ENCODE measurements at regions not wholly inside any gene's neighbourhood (a gene's known extent, or its start where the extent isn't known, plus 50 kb on each side); places are given as distances from the start of the nearest gene placed in this dataset.
"Not testable (repeated sequence)": the region's sequence is repeated elsewhere in the genome, so short reads cannot be mapped to it uniquely, and the experiment has no call there.

DNA sequence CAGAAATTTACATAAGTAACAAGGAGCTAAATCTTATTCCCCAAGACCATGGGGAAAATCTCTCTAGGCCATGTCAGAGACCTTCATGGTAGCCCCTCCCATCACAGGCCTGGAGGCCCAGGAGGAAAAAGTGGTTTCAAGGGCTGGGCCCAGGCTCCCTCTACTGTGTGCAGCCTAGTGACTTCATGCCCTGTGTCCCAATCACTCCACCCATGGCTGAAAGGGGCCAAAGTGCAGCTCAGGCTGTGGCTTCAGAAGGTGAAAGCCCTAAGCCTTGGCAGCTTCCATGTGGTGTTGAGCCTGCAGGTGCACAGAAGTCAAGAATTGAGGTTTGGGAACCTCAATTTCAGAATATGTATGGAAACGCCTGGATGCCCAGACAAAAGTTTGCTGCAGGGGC lies 1612.7 kb upstream of the SLC39A10 start:
- DNase-seq: no peak

DNA sequence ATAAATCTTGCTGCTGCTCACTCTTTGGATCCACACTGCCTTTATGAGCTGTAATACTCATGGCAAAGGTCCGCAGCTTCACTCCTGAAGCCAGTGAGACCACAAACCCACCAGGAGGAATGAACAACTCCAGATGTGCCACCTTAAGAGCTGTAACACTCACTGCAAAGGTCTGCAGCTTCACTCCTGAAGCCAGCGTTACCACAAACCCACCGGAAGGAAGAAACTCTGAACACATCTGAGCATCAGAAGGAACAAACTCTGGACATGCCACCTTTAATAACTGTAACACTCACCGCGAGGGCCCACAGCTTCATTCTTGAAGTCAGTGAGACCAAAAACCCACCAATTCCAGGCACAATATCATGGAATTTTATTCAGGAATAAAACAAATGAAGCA lies 1635.9 kb upstream of the SLC39A10 start:
- not testable (repeated sequence) for DNase-seq

DNA sequence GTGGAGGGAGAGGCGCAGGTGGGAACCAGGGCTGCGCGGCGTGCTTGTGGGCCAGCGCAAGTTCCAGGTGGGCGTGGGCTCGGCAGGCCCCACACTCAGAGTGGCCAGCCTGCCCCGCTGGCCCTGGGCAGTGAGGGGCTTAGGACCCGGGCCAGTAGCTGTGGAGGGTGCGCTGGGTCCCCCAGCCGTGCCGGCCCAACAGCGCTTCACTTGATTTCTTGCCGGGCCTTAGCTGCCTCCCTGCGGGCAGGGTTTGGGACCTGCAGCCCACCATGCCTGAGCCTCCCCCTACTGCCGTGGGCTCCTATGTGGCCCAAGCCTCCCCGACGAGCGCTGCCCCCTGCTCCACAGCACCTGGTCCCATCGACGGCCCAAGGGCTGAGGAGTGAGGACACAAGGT lies 1636.9 kb upstream of the SLC39A10 start:
- no peak for DNase-seq

DNA sequence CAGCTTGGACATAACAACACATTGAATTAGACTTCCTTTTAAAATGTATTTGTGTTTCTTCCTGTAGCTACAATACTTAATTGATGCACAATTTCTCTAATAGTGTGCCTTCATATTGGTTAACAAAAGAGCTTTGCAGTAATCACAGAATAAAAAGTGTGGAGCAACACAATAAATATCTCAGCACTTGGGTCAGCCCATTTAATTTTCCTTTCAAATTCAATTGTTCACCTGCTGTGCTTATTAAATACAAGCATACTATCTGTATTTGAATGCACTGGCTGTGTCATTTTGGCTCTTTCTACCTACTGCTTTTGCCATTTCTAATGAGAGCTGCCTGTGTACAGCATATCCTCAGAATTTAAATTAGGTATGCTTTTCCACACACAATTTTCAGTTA lies 1641.3 kb upstream of the SLC39A10 start:
- DNase-seq: peak; percentile 86

DNA sequence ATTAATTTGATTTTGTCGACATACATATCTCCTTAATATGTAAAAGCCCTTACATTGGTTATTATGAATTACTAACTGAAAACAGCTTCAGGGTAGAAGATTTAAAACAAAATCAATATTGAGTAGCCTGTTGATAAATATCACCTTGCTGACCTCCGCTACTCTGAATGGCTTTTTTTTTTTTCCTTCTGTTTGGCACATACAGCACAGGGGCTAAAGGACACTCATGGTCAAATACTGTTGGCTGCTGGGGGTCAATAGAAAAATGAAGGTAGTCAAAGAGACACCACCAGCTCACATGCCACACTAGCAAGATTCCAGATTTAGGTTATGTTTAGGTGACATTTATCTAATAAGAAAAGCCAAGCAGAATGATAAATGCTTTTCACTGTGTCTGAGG lies 1642.4 kb upstream of the SLC39A10 start:
- peak; percentile 26 for DNase-seq

DNA sequence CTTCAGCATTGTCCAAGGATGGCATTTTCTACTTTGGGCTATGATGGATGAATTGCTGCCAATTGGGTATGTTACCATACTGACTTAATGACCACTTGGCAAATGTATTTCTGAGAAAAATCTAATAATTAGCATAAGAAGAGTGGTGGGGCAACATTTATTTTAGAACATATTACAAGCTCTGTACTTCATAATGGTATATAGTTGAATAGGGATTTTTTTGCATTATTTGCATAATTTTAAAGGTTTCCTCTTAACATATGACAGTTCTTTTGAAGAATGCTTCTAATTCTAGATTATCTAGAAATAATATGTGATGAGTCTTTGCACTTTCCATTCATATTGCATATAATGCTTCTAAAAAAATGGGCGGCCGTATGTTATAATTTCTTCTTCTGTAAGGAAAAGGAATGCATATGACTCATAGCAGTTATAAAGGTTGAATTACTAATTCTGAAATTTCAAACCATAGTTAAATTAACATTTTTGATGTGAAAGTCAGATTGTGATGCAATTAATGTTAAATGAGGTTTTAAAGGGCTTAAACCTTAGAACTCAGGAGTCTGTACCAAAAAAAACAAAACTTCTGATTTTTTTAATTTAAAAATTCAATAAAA lies 1652.3 kb upstream of the SLC39A10 start:
- DNase-seq: no peak

DNA sequence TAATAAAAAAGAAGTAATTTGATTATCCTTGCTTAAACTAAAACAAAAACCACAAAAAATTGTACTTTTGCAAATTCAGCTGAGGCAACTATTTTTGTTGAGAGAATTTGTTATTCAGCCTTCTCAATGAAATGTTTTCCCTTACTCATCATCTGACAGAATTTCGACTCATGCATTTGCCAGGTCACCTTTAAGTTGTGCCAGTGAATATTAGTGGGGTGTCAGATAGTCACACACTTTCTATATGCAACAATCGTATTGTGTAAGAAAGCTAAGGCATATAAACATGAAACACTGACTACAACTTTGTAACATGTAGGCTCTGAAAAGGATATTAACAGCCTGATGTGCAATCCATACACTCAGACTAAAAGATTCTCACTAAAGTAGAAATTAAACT lies 1653.1 kb upstream of the SLC39A10 start:
- no peak for DNase-seq

DNA sequence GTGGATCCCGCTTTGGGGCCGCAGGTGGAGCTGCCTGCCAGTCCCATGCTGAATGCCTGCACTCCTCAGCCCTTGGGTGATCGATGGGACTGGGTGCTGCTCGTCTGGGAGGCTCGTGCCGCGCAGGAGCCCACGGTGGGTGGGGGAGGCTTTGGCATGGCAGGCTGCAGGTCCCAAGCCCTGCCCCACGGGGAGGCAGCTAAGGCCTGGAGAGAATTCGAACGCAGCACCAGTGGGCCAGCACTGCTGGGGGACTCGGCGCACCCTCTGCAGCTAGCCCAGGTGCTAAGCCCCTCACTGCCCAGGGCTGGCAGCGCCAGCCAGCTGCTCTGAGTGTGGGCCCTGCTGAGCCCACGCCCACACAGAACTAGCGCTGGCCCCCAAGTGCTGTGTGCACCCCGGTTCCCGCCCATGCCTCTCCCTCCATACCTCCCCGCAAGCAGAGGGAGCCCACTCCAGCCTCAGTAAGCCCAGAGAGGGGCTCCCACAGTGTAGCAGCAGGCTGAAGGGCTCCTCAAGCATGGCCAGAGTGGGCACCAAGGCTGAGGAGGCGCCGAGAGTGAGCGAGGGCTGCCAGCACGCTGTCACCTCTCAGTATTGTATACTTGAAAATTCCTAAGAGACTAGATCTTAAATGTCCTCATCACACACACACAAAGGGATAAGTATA lies 1654.2 kb upstream of the SLC39A10 start:
- DNase-seq: no peak

DNA sequence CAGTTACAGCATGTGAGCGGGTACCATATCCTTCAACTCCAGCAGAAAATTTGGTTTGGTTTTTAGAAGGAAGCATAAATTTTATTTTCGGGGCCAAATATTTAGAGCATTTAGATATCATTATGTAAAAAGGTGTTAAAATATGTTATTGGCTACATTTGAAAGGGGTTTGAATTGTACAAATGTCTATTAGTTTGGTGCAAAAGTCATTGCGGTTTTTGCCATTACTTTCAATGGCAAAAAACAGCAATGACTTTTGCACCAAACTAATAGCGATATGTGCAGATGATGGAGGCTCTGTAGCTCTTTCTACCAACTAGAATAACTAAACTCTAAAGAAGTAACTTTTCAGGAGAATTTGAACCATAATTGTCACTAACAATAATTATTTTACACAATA lies 1666.2 kb upstream of the SLC39A10 start:
- DNase-seq: no peak

DNA sequence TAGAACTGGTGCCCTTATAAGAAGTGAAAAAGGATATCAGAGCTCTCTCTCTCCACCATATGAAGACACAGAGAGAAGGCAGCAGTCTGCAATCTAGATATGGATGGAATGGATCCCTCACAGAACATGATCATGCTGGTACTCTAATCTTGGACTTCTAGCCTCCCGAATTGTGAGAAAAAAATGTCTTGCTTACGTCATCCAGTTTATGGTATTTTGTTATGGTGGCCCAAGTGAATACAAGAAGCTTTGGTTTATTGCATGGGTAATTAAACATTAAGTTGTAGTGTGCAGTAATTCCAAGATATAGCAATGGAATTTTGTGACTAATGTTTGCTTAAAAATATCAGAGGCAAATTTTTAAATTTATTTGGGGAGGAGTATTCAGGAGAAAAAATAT lies 1667.4 kb upstream of the SLC39A10 start:
- no peak for DNase-seq

DNA sequence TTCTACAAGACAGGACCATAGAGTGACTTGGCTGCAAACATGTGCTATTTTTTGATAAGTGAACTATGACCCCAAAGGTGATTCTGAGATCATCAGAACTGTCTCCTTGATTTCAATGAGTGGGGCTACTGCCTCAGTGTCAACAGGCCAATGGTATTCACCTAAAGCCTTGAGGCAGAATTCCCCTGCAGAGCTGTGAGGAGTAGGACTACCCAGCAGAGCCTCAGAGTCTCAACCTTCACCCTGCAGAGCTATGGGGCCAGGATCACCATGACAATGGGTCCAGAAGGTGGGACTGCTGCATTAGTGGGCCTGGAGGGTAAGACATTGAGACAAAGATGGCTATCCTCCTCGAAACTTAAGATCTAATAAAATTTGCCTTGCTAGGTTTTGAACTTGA lies 1668.2 kb upstream of the SLC39A10 start:
- no peak for DNase-seq

DNA sequence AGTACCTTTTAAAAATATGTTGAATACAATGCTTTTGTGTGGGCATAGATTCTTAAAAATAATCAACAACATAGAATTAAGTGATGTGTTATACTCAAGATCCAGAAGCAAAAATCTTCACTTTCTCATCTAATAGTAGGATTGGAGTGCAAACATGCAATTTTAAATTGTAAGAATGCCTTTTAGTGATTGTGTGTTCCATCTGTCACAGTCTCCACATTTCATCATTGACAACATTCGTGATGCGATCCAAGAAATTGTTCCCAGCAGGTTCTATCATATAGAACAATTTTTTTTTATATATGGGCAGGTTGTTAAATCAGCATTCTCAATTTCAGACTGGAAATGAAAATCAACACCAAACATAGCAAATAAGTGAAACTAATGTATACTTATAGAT lies 1671.8 kb upstream of the SLC39A10 start:
- no peak for DNase-seq

DNA sequence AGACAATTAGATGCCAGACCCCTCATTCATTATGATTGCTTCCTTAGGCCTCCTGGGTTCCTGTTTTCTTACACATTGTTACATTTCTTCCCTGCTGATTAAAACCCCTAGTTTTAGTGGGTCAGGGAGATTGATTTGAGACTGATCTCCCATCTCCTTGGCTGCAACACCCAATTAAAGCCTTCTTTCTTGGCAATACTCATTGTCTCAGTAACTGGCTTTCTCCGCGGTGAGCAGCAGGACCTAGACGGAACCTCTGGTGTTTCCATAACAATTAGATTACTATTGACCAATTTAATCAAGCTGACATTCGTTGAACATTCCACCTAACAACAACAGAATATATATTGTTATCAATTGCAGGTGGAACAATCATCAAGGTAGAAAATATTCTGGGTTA lies 1676.4 kb upstream of the SLC39A10 start:
- DNase-seq: no peak

DNA sequence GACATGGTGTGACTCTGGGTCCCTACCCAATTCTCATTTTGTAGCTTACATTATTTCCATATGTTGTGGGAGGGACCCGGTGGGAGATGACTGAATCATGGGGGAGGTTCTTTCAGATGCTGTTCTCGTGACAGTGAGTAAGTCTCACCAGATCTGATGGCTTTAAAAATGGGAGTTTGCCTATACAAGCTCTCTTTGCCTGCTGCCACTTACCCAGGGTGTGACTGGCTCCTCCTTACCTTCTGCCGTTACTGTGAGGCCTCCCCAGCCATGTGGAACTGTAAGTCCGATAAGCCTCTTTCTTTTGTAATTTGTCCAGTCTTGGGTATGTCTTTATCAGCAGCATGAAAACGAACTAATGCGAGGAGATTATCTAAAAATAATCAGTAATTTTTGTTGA lies 1683.2 kb upstream of the SLC39A10 start:
- no peak for DNase-seq

DNA sequence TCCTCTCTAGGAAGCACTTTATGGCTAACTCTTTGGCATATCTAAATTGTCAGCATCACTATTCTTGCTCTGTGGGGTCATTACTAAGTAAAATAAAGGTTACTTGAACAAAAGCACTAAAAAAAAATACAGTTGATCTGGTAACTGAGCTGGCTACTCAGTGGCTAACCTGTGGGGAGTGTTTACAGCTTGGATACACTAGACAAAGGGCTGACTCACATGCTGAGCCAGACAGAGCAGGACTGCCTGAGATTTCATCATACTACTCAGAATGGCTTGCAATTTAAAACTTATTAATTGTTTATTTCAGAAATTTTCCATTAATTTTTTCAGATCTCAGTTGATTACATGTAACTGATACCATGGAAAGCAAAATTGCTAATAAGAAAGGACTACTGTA lies 1690.4 kb upstream of the SLC39A10 start:
- DNase-seq: peak; percentile 41

DNA sequence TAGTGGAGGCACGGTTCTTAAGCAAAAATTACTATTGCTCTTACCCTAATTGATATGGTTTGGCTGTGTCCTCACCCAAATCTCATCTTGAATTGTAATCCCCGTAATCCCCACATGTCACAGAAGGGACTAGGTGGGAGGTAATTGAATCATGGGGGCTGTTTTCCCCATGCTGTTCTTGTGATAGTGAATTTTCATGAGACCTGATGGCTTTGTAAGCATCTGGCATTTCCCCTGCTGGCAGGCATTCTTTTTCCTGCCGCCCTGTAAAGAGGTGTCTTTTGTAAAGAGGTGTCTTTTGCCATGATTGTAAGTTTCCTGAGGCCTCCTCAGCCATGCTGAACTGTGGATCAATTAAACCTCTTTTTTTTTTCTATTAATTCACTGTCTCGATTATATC lies 1691.8 kb upstream of the SLC39A10 start:
- DNase-seq: no peak

DNA sequence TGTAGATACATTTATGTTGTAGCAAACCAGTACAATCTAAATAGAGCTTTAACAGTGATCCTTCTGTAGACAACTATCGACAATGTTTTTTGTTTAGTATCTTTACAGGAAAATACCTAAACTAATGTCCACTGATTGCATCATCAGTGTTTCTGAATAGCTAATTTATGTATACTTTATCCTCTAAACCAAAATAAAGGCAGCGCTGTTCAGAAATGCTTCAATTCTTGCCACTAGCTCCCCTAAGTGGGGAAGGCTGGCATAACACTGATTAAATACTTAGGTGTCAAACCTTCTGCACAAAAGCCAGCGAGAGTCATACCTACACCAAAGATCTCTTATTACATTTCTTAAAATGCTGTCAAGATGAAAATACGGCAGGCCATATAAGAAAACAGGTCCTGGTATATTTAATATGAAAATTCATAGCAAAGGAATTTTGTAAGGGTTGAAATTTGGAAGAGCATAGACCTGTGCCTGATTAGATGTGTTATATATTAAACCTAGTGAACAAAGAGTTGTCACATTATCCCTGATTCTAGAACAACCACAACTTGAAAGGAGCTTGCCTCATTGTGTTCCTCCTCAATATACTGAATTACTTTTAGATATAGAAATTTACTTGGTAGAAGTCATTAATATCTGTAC lies 1693.4 kb upstream of the SLC39A10 start:
- DNase-seq: no peak

DNA sequence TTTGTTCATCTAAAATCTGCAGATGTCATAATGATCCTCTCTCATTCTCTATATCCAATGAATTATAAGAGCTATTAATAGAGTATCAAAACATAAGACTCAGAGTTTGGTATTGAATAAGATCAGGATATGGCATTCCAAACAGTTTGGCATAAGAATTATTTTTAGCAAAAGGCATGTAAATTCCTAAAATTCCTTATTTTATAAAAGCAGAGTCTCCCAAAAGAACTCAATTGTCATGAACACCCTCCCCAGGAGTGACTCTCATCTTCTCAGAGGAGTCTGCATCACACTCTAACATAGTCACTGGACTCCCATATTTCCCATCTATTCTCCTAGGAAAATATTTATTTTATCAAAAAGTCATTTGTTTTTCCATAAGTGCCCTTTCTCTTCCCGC lies 1710.2 kb upstream of the SLC39A10 start:
- DNase-seq: no peak

DNA sequence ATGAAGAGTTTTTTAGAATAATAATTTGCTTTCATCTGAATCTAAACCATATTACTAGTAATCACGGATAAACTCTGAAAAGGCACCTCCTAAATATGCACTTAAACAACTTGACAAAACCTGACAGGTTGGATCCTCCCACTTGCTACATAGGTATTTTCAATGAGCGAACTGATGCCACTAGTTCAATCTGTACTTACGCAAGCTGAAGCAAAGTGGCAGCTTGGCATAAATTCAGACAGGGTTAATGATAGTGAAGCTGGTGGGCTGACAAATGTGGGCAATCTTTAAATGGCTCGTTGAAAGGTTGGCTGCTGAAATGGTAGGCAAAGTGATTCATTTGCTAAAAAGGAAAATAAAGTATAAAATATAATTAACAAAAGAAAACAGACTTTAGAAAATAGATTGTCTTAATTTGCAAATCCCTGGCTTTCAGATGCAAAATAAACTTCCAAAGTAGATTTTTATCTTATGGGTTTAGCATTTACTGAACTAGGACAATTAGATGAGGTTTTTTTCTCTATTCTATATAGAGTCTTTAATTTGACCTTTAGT lies 1713.5 kb upstream of the SLC39A10 start:
- no peak for DNase-seq

DNA sequence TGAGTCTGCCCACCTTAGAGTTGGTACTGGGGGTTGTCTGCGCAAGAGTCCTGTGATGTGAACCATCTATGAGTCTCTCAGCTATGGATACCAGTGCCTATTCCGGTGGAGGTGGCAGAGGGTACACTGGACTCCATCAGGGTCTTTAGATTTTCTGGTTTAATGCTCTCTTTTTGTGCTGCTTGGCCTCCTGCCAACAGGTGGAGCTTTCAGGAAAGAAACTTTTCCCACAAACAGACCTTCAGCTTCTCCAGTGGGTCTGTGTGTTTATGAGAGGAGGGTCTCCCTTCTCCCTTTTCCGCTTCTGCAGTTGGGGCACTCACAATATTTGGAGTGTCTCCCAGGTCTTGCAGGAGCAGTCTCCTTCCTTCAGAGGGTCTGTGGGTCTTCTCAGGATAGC lies 1721.9 kb upstream of the SLC39A10 start:
- no peak for DNase-seq

DNA sequence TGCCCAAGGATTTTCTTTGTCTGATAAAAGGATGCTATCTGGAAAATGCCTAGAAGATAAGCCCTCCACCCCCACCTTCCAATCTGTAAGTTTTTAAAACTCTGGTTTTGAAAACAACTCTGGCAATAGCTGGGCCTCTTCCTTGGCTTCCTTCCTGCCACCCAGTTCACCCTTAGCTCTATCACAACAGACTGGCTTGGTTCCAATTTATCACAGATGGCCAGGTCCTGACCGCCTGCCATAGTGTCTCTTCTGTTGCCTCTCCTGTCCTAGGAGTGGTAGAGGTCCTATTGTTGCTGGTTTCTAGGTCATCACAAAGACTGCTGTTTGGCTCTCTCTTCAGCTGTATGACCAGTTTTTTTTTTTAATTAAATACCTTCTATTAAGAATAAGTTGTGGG lies 1727.9 kb upstream of the SLC39A10 start:
- no peak for DNase-seq

DNA sequence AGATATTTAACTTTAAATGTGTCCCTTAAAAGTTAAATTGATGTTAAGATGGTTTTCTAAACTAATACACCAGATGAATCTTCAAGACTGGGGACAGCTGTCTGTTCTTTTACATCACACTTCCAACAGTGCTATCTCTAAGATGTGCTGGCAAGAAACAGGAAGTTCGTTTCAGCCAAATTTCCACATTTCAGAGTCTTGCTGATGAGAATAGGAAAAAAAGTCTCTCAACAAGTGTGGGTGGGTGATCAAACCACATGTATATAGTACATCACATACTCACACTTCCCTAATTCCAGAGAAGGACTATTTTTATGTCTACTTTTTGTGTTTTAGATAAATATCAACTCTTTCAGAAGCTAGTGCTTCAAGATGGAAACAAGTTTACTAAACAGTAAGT lies 1712.8 kb upstream of the TMEFF2 start:
- DNase-seq: no peak

DNA sequence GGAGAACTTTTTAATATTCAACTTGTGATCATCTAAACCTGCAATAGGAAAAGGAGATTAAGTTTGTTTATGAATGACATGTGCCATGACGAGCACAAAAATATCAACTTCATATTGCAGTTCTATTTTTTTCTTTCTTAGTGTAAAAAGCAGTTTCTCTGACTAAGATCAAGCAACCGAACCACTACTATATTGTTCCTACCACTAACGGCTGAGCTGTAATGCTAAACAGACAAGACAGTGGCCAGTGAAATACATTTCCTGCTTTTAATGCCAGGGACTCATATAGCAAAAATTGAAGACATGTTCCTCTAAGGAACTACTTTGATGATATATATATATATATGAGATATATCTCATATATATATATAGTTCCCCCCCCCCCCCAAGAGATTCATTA lies 1705.6 kb upstream of the TMEFF2 start:
- DNase-seq: no peak

DNA sequence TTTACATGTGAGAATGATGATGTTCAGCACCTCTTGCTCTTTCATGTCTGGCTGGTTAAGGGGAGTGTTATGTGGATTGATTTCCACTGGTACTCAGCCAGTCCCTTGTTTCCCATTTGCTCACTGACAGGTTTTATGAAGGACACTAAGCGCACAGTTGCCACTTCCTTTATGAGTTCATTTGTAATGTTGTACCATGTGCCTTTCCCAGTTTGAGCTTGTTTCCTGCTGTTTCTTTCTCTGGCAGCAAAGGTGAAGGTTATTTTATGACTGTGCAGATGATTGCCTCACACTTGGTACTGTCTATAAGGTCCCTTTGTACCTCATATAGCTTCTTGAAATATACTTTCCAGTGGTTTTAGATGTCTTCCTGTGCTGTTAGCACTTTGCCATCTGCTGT lies 1700.5 kb upstream of the TMEFF2 start:
- DNase-seq: no peak

Measured in NCI-H146 (cell line).